B cell (primary cell): ENCODE measurements at regions not wholly inside any gene's neighbourhood (a gene's known extent, or its start where the extent isn't known, plus 50 kb on each side); places are given as distances from the start of the nearest gene placed in this dataset.

Experiments
- CTCF ChIP-seq: fragments of 200-600 bp; IDR thresholded peaks from one replicate; pipeline ENCODE4 v1.8.0; 2022; ENCODE audit warnings: antibody characterized with exemption, mild to moderate bottlenecking
- EZH2 ChIP-seq: IDR thresholded peaks from 2 replicates; pipeline ENCODE4 v1.6.1; 2012; ENCODE audit warnings: borderline replicate concordance, low read depth, mild to moderate bottlenecking, moderate library complexity, low read length; ENCODE audit not compliant: insufficient read depth, poor library complexity, severe bottlenecking

- no peak for TF ChIP-seq CTCF
- TF ChIP-seq EZH2: no peak
Observed at GRCh38 chr1:184860985-184861754, 106.5 kb upstream of the EDEM3 start.
